Midbrain (tissue), 1 donor: ENCODE measurements at regions not wholly inside any gene's neighbourhood (a gene's known extent, or its start where the extent isn't known, plus 50 kb on each side); places are given as distances from the start of the nearest gene placed in this dataset.
"Not testable (repeated sequence)": the region's sequence is repeated elsewhere in the genome, so short reads cannot be mapped to it uniquely, and the experiment has no call there.

ENCODE experiments used
- DNase-seq: peaks from one replicate; lab custom pipeline; 2025; lab: John Stamatoyannopoulos, UW

DNA sequence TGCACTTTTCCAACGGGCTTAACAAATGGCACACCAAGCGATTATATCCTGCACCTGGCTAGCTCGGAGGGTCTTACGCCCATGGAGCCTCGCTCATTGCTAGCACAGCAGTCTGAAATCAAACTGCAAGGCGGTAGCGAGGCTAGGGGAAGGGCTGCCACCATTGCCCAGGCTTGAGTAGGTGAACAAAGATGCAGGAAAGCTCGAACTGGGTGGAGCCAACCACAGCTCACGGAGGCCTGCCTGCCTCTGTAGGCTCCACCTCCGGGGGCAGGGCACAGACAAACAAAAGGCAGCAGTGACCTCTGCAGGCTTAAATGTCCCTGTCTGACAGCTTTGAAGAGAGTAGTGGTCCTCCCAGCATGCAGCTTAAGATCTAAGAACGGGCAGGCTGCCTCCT lies 365.4 kb downstream of the MMUT start:
- not testable (repeated sequence) for DNase-seq

DNA sequence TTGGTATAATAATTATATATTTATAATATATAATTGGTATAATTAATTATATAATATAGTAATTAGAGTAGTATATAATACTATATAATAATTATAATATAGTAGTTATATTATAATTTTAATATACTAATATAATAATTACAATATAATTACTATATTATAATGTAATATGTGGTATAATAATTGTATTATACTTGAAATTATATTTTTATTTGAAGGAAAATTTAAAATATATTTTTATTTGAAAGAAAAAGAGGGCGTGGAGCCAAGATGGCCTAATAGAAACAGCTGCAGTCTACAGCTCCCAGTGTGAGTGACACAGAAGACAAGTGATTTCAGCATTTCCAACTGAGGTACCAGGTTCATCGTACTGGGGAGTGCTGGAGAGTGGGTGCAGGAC lies 365.9 kb downstream of the MMUT start:
- no peak for DNase-seq

- DNase-seq = no peak
Observed at GRCh38 chr6:49088631-49089030, 374.4 kb downstream of the MMUT start.

- no peak for DNase-seq
Observed at GRCh38 chr6:49087369-49087768, 375.7 kb downstream of the MMUT start.

GRCh38 chr6:49082611-49083010 lies 380.4 kb downstream of the MMUT start:
- DNase-seq = no peak

- no peak for DNase-seq
Observed at GRCh38 chr6:49072885-49073620, 390.0 kb downstream of the MMUT start.

GRCh38 chr6:49072146-49072545 lies 390.9 kb downstream of the MMUT start:
- DNase-seq = no peak

DNA sequence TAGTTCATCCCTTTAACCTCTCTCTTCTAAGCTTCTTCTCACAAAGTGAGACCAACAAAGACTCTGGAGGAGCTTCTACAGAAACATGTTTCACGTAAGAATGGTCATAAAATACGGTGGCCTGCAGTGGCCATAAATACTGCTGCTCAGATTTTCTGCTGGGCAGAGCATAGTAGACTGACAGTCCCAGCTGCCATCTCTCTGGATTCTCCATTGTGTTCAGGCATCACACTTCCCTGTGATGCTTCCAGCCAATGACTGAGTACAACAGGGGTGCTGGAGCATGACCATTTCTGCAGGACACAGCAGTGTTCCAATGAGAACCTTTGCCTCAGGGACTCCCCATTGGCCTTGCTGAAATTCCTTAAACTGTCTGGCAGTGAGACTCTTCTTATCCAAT lies 392.6 kb downstream of the MMUT start:
- DNase-seq = no peak

- DNase-seq = no peak
Observed at GRCh38 chr6:49054311-49054710, 408.7 kb downstream of the MMUT start.

- DNase-seq = no peak
Observed at GRCh38 chr6:49052901-49053300, 410.2 kb downstream of the MMUT start.

DNA sequence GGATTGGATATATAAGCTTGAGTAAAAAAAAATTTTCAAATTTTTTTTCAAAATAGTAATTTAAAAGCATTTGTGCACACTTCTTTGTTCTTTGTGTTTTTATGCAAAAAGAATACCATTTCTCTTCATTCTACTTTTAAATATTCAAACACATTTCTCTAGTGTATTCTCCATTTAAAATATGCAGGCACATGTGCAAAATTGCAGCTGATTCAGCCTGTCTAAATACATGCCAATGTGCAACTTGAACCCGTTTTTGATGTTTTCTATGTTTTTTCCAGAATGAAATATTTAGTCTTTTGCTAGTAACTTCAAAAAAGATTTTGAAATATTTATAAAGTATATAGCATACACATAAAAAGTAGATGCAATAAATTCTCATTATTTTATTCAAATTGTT lies 411.8 kb downstream of the MMUT start:
- DNase-seq = no peak

- no peak for DNase-seq
Observed at GRCh38 chr6:49050584-49050983, 412.5 kb downstream of the MMUT start.

DNA sequence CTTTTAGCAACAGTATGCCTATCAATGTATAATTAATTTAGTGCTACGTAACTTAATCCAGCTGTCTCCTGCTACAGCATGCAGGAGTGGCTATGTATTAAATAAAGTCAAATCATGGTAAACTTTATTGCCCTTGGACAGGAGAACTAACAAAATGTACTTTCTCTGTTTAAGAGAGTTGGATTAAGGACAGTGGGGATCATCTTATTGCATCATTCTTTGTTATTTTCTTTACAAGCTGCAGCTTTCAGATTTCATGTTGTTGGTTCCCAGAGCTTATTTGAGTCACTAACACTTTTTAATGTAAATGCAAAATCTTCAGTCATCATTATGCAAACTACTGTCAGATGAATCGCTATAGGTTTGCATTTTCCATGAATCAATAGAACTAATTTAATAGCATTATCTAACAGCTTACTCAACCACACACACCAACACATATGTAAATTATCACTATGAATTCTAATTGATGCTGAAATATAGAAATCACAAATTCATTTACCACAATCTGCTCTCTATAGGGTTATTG lies 424.7 kb downstream of the MMUT start:
- DNase-seq = no peak

DNA sequence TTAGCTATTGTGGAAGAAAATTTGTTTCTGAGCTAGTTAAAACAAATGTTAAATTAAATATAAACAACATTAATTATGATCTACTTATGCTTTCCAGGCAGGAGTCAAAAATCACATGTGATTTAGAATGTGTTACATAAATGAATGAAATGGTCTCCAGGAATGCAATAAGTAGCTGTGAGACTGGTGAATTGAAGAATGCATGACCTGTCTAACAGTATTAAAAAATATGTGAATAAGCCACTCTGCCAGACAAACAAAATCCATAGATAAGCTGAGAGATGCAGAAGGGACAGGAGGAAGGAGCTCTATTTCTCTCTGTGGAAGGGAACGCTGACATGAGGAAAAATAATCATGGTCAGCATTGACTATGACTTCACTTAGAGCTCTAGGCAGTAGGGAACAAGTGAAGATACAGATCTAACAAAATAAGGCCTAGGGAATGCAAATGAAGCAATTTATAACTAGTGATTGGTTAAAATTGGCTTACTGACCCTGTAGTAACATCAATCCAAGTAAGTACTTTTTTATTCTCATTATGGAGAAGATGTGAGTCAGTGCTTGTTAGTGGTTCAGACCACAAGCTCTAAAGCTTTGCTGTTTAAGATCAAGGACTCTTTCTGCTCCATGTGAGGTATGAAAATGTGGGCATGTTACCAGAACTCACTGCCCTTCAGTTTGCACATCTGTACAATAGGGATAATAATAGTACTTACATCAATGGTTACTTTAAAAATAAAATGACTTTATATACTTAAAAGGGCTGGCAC lies 432.6 kb downstream of the MMUT start:
- DNase-seq = no peak

DNA sequence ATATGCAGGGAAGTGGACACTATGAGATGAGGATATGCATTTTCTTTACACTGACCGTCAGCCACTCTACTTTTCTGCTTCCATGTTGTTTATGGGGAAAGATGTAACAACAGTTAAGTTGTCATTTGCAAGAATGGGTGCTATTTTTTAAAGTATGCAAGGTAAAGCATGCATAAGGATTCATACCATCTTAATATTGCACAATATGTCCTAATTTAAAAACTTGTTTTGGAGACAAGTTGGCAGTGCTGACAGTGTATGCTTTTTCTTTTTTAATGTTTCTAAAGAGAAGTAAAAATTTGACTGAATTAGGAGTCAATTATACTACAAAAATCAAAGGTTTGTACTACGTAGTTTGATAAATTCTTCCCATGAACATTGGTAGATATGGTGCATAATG lies 435.4 kb downstream of the MMUT start:
- DNase-seq = no peak

- no peak for DNase-seq
Observed at GRCh38 chr6:49025273-49026240, 437.5 kb downstream of the MMUT start.

DNA sequence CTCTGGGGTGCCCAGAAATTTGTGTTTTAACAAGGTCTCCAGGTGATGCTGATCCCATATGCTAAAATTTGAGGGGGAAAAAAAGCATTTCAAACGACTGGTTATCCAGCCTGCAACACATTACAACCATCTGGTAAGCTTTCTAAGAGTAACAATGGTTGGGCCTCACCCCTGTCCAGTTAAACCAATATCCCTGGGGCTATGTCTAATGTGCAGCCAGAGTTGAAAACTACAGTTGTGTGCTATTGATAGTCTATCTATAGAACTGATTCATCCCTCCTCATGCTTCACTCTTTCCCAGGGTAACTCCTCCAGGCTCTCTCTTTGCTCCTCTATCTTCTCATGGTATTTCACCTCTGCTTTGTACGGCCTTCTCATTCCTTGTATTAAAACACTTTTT lies 458.3 kb downstream of the MMUT start:
- DNase-seq = no peak

DNA sequence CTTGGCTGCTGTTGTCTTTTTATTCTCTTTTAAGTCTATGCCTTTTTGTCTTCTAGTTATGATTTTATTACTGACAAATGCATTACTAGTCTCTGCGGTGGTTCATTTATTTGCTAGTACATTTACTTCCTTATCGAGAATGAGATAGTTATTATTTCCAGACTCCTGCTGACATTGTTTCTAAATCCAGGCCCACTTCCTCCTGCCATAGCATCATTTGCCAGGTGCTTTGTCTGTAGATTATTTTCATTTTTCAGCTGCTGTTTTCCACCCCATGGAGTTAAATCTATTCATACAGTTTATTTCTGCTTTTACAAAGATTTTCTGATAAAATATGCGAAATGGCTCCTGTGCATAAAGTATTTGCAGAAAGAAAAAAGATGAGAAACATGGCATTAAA lies 459.7 kb downstream of the MMUT start:
- DNase-seq = no peak

- DNase-seq = peak; percentile 44
Observed at GRCh38 chr6:49001856-49002541, 461.1 kb downstream of the MMUT start.

DNA sequence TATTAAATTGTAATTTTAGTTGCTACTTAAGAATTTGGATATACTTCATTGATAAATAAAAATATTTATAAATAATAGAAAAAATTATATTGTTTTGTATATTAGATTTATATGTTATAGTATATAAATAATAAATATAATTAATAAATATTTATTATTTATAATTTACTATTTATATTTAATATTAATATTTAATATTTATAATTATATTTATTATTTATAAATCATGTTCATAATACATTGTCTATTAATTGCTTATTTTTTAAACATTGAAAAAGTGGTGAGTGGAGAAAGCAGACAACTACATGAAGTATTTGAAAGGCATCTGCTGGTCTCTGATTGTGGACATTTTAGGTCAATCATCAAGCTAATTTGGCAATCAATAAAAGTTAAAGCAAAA lies 464.5 kb downstream of the MMUT start:
- DNase-seq = no peak

- no peak for DNase-seq
Observed at GRCh38 chr6:48996461-48997119, 466.5 kb downstream of the MMUT start.
